Uterus (tissue), 3 donors: ENCODE measurements at regions not wholly inside any gene's neighbourhood (a gene's known extent, or its start where the extent isn't known, plus 50 kb on each side); places are given as distances from the start of the nearest gene placed in this dataset.
"Not testable (repeated sequence)": the region's sequence is repeated elsewhere in the genome, so short reads cannot be mapped to it uniquely, and the experiment has no call there.

Experiments
- DNase-seq, 2 donors: peaks; one replicate each; pipeline ENCODE4 v3.0.0-alpha.2; 2019 to 2020
- H3K27ac ChIP-seq, 2 donors: fragments of 200-600 bp; sonication (generic); 1 replicate in 1 of 2; 2 replicates in 1 of 2; pipeline ENCODE4 v1.5.1; 2016 to 2018
- H3K27me3 ChIP-seq, 2 donors: fragments of 200-600 bp; sonication (generic); one replicate each; pipeline ENCODE4 v1.5.1; 2018 to 2019; ENCODE audit warnings: control low read depth in 1 of 2
- H3K36me3 ChIP-seq, 2 donors: fragments of 200-600 bp; sonication (generic); one replicate each; pipeline ENCODE4 v1.5.1; 2019; ENCODE audit warnings: control low read depth in 1 of 2
- H3K4me1 ChIP-seq, 2 donors: fragments of 200-600 bp; sonication (generic); one replicate each; pipeline ENCODE4 v1.5.1; 2018 to 2019; ENCODE audit warnings: control low read depth in 1 of 2
- H3K4me3 ChIP-seq, 2 donors: fragments of 200-600 bp; sonication (generic); 1 replicate in 1 of 2; 2 replicates in 1 of 2; pipeline ENCODE4 v1.5.1; 2018 to 2019; ENCODE audit warnings: mild to moderate bottlenecking in 1 of 2
- H3K9me3 ChIP-seq, 2 donors: fragments of 200-600 bp; sonication (generic); one replicate each; pipeline ENCODE4 v1.5.1; 2019; ENCODE audit warnings: control low read depth in 1 of 2
- POLR2A ChIP-seq, 2 donors: fragments of 450-650 bp; IDR thresholded peaks; one replicate each; pipeline ENCODE4 v1.6.1; 2016; ENCODE audit warnings: antibody characterized with exemption in 2 of 2, mild to moderate bottlenecking in 1 of 2, moderate library complexity in 1 of 2
- intact Hi-C: fragments of 100-400 bp; cut with DNase I; formaldehyde crosslinking; loops from one replicate; pipeline ENCODE4 v1.15.1; 2023; ENCODE audit warnings: low total_unique reads
- TF ChIP-seq, protein P1 (sequence below), 4 experiments: fragments of 200-600 bp in 2 of 4; fragments of 450-650 bp in 2 of 4; sonication (generic) in 2 of 4; IDR thresholded peaks; one replicate each; pipeline ENCODE4 v1.5.1; 2016 to 2019; ENCODE audit warnings: antibody characterized with exemption in 4 of 4, mild to moderate bottlenecking in 2 of 4, moderate library complexity in 1 of 4
- donor health status: DM: yes; HTN: yes; CAD: no.

DNA sequence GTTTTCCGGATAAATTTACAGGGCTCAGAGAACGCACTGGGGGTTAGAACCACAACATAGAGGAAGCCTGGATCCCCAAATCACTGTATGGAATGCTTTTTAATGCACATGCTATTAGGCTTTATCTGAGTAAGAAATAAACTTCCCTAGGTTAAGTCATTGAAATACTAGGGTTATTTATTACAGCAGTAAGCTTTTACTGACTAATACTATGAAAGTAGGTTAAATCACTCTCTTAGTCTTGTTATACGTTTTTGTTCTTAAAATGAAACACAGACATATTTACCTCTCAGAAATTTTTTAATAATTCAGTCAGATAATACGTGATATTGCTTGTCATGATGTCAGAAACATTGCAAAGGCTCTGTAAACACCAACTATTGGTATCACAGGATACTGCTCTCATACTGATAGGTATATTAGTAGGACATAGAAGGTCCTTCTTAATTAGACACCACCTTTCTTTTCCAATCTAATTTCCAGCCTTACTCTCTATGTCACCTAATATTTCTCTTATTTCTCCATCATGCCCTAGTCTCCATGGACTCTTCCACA, 162.7 kb upstream of the NYAP2 start:
- TF ChIP-seq, protein P1, sequence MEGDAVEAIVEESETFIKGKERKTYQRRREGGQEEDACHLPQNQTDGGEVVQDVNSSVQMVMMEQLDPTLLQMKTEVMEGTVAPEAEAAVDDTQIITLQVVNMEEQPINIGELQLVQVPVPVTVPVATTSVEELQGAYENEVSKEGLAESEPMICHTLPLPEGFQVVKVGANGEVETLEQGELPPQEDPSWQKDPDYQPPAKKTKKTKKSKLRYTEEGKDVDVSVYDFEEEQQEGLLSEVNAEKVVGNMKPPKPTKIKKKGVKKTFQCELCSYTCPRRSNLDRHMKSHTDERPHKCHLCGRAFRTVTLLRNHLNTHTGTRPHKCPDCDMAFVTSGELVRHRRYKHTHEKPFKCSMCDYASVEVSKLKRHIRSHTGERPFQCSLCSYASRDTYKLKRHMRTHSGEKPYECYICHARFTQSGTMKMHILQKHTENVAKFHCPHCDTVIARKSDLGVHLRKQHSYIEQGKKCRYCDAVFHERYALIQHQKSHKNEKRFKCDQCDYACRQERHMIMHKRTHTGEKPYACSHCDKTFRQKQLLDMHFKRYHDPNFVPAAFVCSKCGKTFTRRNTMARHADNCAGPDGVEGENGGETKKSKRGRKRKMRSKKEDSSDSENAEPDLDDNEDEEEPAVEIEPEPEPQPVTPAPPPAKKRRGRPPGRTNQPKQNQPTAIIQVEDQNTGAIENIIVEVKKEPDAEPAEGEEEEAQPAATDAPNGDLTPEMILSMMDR (IDR thresholded peaks at IDR 0.05), result no peak
- TF ChIP-seq POLR2A (IDR thresholded peaks at IDR 0.05), result no peak
- Histone ChIP-seq H3K9me3 (no peaks in the 10 kb centered on the region), H3K4me3 (no peak overlapping the region), H3K27ac (no peak overlapping the region), H3K4me1 (no peaks in the 10 kb centered on the region), H3K36me3 (no peaks in the 10 kb centered on the region), H3K27me3 (no peaks in the 10 kb centered on the region)
- no peak for DNase-seq
- intact Hi-C loops, result no loop called here

DNA sequence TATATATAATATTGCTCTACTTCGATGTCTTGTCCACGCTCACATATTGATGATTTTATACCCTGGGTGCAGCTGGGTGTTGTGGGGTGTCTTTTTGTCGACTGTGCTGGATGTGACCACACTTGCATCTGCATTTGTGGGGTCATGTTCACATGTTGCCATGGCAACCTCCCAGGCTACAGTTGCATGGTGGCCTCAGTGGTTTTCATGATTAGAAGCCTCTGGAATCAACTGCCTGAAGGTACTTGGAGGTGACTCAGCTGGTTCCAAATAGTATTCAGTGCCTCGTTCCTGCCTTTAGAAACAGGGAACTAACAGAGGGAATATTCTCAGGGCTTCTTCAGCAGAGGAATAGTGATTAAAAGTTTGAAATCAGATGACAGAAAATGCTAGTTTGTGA, 166.3 kb upstream of the NYAP2 start:
- Histone ChIP-seq H3K27ac (no peak overlapping the region), H3K27me3 (no peaks in the 10 kb centered on the region), H3K9me3 (no peaks in the 10 kb centered on the region), H3K4me1 (no peaks in the 10 kb centered on the region), H3K36me3 (no peaks in the 10 kb centered on the region), H3K4me3 (no peak overlapping the region)
- no peak for DNase-seq
- intact Hi-C loops, result no loop called here
- TF ChIP-seq, protein P1 (IDR thresholded peaks at IDR 0.05), result no peak
- TF ChIP-seq POLR2A (IDR thresholded peaks at IDR 0.05), result no peak

DNA sequence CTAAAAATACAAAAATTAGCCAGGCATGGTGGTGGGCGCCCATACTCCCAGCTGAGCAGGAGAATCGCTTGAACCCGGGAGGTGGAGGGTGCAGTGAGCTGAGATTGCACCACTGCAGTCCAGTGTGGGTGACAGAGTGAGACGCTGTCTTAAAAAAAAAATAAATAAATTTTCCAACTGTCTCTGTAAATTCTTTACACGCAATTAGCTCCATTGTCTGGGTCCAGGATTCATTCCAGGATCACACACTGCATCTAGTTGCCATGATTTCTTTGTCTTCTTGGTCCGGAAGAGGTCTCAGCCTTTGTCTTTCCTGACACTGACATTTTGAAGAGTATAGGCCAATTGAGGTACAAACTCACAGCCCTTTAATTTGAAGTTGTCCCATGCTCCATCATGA, 167.6 kb upstream of the NYAP2 start:
- no peaks in the 10 kb centered on the region for H3K27me3 ChIP-seq
- no peaks in the 10 kb centered on the region for H3K36me3 ChIP-seq
- intact Hi-C loops, result no loop called here
- H3K4me1 ChIP-seq, result no peaks in the 10 kb centered on the region
- H3K27ac ChIP-seq, result no peak overlapping the region
- no peaks in the 10 kb centered on the region for H3K9me3 ChIP-seq
- H3K4me3 ChIP-seq, result no peak overlapping the region
- TF ChIP-seq POLR2A (IDR thresholded peaks at IDR 0.05), result no peak
- TF ChIP-seq, protein P1 (IDR thresholded peaks at IDR 0.05), result no peak
- no peak for DNase-seq

DNA sequence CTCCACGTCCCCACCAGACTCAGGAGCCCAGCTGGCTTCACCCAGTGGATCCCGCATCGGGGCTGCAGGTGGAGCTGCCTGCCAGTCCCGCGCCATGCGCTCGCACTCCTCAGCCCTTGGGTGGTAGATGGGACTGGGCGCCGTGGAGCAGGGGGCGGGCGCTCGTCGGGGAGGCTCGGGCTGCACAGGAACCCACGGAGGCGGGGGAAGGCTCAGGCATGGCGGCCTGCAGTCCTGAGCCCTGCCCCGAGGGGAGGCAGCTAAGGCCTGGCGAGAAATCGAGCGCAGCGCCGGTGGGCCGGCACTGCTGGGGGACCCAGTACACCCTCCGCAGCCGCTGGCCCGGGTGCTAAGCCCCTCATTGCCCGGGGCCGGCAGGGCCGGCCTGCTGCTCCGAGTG, 170.2 kb upstream of the NYAP2 start:
- intact Hi-C loops, H3K9me3 ChIP-seq, H3K27ac ChIP-seq, H3K36me3 ChIP-seq, H3K4me3 ChIP-seq, H3K4me1 ChIP-seq, H3K27me3 ChIP-seq, DNase-seq: not testable (repeated sequence)

DNA sequence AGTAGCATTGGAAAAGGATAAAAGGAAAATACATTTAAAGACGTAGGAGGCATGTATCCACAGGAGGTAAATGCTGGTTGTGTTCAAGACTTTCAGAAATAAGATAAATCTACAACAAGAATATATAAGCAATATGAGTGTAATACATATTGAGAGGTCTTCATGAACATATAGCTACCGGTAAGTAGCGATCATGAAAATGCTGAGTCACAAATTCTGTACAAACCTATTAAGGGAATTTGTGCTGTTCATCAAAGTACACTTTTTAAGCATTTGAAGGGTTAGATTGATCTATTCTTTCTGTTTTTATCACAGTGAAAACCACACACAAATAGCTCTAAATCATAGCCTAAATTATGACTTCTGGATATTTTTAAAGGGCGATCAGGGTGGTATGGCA, 173.1 kb upstream of the NYAP2 start:
- no peaks in the 10 kb centered on the region for H3K36me3 ChIP-seq
- no peaks in the 10 kb centered on the region for H3K9me3 ChIP-seq
- no peaks in the 10 kb centered on the region for H3K4me1 ChIP-seq
- no peak for DNase-seq
- no peak overlapping the region for H3K27ac ChIP-seq
- no peaks in the 10 kb centered on the region for H3K27me3 ChIP-seq
- no peak overlapping the region for H3K4me3 ChIP-seq
- TF ChIP-seq, protein P1 (IDR thresholded peaks at IDR 0.05), result no peak
- TF ChIP-seq POLR2A (IDR thresholded peaks at IDR 0.05), result no peak
- intact Hi-C loops, result no loop called here

DNA sequence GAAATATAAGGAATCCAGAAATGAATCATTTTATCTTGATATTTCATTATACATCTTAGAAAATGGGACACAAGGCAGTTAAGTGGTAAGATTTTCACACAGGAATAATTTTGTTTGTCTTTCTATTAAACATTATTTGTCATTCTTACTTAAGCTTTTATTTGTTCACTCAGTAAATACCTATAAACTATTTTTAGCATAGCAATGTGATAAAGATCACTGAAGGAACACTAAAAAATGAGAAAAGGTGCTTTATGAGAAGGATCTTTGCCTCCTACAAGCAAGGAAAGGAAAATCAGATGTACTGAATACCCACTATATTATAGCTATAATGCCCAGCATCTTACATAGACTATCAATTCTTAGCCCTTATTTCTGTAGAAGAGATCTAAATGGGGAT, 176.2 kb upstream of the NYAP2 start:
- intact Hi-C loops, result no loop called here
- TF ChIP-seq POLR2A (IDR thresholded peaks at IDR 0.05), result no peak
- TF ChIP-seq, protein P1 (IDR thresholded peaks at IDR 0.05), result no peak
- DNase-seq, result no peak
- no peak overlapping the region for H3K4me3 ChIP-seq
- H3K27me3 ChIP-seq, result no peaks in the 10 kb centered on the region
- H3K27ac ChIP-seq, result no peak overlapping the region
- H3K36me3 ChIP-seq, result no peaks in the 10 kb centered on the region
- H3K9me3 ChIP-seq, result no peaks in the 10 kb centered on the region
- H3K4me1 ChIP-seq, result no peaks in the 10 kb centered on the region
